ENCODE measurements at regions not wholly inside any gene's neighbourhood (a gene's known extent, or its start where the extent isn't known, plus 50 kb on each side); places are given as distances from the start of the nearest gene placed in this dataset.

DNA sequence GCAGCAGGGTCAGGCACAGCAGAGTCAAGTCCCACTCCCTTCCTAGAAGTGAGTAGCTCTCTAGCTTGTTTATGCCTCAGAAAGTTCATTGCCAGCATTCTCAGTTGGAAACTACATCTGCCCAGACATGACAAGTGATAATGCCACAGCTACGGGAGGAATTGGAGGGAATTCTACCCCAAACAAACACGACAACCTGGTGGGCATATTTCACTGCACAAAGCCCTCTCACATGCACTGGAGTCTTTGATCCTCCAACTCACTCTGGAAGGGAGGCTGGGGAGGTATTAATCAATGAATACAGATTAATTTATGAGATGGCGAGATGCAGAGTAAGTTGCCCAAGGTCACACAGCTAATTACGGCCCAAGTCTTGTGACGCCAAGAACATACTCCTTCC lies 126.0 kb upstream of the MGMT start:
- CTCF ChIA-PET (ENCODE audit: low intra/inter-chr PET ratio, low total read pairs), result no interaction called here

More for the DNA sequence above, 126.0 kb upstream of the MGMT start:
- H3K4me3 ChIP-seq (replicated peaks in 1 of 3; ENCODE audit: insufficient read depth in 1 of 3, low read depth in 2 of 3, low read length in 3 of 3), result no peak overlapping the region
- no peak for FAIRE-seq
- H3K4me1 ChIP-seq (ENCODE audit: insufficient read depth, low read length), result no peaks in the 10 kb centered on the region
- no peak for ATAC-seq
- H3K9ac ChIP-seq (ENCODE audit: insufficient read depth, low read depth, low read length), result no peak overlapping the region
- WGBS (ENCODE audit: low lambda C conversion rate), result 1% methylated on average over 5 of the region's 5 CpGs
- no peaks in the 10 kb centered on the region for H4K20me1 ChIP-seq (ENCODE audit: insufficient read depth, low read length)
- POLR2A ChIA-PET, result no interaction called here
- no peak overlapping the region for H2AFZ ChIP-seq (ENCODE audit: low read length)
- intact Hi-C loops (cut with micrococcal nuclease; ENCODE audit: unreplicated experiment) (no loop called here), in situ Hi-C loops (cut with HindIII; ENCODE audit: extremely low pct_ligation_motif_present, low pct_unique_long_range_greater_than_20kb) (no loop called here)
- no peaks in the 10 kb centered on the region for H3K36me3 ChIP-seq (replicated peaks in 1 of 2; ENCODE audit: control insufficient read depth in 1 of 2, insufficient read depth in 2 of 2, low read length in 2 of 2)
- no peaks in the 10 kb centered on the region for H3K79me2 ChIP-seq (ENCODE audit: insufficient read depth, low read length)
- TF ChIP-seq ARHGAP35 (CRISPR knock-in tag; IDR thresholded peaks at IDR 0.05; ENCODE audit: borderline replicate concordance), result no peak
- no peak for TF ChIP-seq NONO (IDR thresholded peaks at IDR 0.05)
- no peak for TF ChIP-seq NONO (CRISPR knock-in tag; conservative IDR thresholded peaks at IDR 0.05)
- no peak for TF ChIP-seq AFF4 (CRISPR knock-in tag; IDR thresholded peaks at IDR 0.05)
- no peak for TF ChIP-seq ZNF264 (CRISPR knock-in tag; IDR thresholded peaks at IDR 0.05)
- TF ChIP-seq MTA1 (CRISPR knock-in tag; IDR thresholded peaks at IDR 0.05; ENCODE audit: borderline replicate concordance), result no peak
- TF ChIP-seq ZNF703 (CRISPR knock-in tag; IDR thresholded peaks at IDR 0.05; ENCODE audit: borderline replicate concordance), result no peak
- no peak for TF ChIP-seq IKZF4 (CRISPR knock-in tag; IDR thresholded peaks at IDR 0.05; ENCODE audit: borderline replicate concordance, low read depth, not compliant biosample characterization)
- no peak for TF ChIP-seq CAMTA2 (CRISPR knock-in tag; IDR thresholded peaks at IDR 0.05; ENCODE audit: borderline replicate concordance)
- TF ChIP-seq GTF3A (CRISPR knock-in tag; conservative IDR thresholded peaks at IDR 0.05), result no peak
- TF ChIP-seq, protein P1, sequence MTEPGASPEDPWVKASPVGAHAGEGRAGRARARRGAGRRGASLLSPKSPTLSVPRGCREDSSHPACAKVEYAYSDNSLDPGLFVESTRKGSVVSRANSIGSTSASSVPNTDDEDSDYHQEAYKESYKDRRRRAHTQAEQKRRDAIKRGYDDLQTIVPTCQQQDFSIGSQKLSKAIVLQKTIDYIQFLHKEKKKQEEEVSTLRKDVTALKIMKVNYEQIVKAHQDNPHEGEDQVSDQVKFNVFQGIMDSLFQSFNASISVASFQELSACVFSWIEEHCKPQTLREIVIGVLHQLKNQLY (CRISPR knock-in tag; IDR thresholded peaks at IDR 0.05), result no peak
- no peak for TF ChIP-seq ZNF430 (CRISPR knock-in tag; IDR thresholded peaks at IDR 0.05)
- TF ChIP-seq HNF1B (CRISPR knock-in tag; IDR thresholded peaks at IDR 0.05), result no peak
- TF ChIP-seq, protein P2, sequence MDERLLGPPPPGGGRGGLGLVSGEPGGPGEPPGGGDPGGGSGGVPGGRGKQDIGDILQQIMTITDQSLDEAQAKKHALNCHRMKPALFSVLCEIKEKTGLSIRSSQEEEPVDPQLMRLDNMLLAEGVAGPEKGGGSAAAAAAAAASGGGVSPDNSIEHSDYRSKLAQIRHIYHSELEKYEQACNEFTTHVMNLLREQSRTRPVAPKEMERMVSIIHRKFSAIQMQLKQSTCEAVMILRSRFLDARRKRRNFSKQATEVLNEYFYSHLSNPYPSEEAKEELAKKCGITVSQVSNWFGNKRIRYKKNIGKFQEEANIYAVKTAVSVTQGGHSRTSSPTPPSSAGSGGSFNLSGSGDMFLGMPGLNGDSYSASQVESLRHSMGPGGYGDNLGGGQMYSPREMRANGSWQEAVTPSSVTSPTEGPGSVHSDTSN (CRISPR knock-in tag; IDR thresholded peaks at IDR 0.05), result no peak
- TF ChIP-seq CBX2 (IDR thresholded peaks at IDR 0.05; ENCODE audit: low read depth, low read length), result no peak
- TF ChIP-seq CBX2 (CRISPR knock-in tag; IDR thresholded peaks at IDR 0.05; ENCODE audit: low read depth), result no peak
- H3K4me2 ChIP-seq (ENCODE audit: low read depth, low read length), result no peak overlapping the region
- BruUV-seq (replicated peaks), result no TSS peak
- no peaks in the 10 kb centered on the region for H3K9me3 ChIP-seq (ENCODE audit: low read length)
- H3K27me3 ChIP-seq (ENCODE audit: control insufficient read depth in 1 of 2, insufficient read depth in 2 of 2, low read length in 2 of 2), result peaks cover 0 to 38% of the 10 kb centered on the region in 2 experiments; a peak in 3 of 5 replicates
- no peak overlapping the region for H3K27ac ChIP-seq (ENCODE audit: extremely low read length, insufficient read depth, low read length)
- DNase-seq (ENCODE audit: low spot score), result no peak

Data from HepG2 (cell line).